HG02884 (cell line): ENCODE measurements at regions not wholly inside any gene's neighbourhood (a gene's known extent, or its start where the extent isn't known, plus 50 kb on each side); places are given as distances from the start of the nearest gene placed in this dataset.
A peak's percentile ranks its signal among the peaks of the same experiment; 100 is the strongest.

ENCODE experiments used
- ATAC-seq: cut with Tn5 transposase; IDR thresholded peaks from one replicate; pipeline ENCODE4 v1.9.1; 2021; ENCODE audit warnings: mild to moderate bottlenecking, moderate library complexity; ENCODE audit not compliant: unreplicated experiment

DNA sequence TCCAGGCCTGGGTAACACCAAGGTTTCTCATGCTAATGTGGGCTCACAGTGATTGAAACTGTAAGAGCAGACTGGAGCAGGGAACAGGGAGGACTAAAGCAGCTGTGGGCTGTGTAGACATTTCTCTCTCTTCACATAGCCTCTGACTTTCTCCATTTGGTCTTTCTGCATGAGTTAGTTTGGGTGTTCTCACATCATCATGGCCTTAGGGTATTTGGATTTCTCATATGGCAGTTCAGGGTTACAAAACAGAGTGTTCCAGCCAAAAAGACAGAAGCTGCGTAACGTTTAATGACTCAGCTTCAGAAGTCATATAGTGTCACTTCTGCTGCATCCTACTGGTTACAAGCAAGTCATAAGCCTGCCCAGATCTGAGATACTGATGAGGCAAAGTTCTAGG, 52.0 kb upstream of the OSBPL8 start:
- no peak for ATAC-seq

DNA sequence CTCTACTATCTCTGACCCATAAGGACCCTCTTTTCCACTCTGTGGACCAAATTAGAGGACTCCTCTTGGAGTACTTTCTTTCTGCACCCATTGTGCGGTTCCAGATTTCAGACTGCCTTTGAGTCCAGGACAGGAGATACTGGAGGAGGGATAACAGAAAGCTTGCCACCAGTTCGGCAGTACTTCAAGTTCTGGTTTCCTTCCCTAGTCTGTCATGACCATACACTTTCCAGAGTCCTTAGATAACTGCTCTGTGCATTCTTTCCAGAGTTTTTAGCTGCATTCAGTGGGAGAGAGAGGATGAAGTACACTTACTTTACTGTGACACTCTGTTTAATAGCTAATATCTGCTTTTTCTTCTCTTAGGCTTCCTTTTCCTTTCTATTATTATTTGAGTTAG, 54.8 kb upstream of the OSBPL8 start:
- ATAC-seq, result no peak

DNA sequence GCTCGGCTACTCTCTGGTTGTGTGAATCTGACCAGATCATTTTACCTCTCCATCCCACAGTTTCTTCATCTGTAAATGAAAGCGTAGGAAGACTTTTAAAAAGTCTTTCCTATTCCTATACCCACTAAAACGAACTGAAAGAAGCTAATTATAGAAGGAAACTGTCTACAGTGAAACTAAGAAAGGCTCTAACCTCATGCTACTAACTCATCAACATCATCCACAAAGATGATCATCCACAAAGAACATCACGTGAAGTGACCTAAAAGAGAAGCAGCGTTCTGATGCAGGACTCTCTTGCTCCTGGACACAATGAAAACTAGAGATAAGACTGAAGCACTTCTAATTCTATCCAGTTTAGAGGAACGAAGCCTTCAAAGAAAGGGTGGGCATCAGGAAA, 58.5 kb upstream of the OSBPL8 start:
- no peak for ATAC-seq

DNA sequence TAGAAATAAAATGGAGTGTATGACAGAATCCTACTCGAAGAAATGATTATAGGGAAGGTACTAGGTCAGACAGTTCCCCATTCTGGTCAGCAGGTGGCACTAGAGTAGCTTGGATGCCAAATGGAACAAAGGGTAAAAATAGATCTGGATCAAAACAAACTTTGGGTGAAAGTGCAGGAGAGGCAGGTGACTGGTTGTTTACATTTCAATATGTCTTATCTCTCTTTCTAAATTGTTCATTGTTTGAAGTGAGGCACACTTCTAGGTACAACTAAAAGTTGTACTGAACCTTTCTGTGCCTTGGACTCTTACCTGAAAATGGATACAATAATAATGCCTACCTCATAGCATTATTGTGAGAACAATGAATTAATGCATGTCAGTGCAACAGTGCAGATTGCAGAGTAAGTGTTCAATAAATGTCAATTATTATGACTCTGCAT, 62.0 kb upstream of the OSBPL8 start:
- ATAC-seq, result peak; percentile 76

DNA sequence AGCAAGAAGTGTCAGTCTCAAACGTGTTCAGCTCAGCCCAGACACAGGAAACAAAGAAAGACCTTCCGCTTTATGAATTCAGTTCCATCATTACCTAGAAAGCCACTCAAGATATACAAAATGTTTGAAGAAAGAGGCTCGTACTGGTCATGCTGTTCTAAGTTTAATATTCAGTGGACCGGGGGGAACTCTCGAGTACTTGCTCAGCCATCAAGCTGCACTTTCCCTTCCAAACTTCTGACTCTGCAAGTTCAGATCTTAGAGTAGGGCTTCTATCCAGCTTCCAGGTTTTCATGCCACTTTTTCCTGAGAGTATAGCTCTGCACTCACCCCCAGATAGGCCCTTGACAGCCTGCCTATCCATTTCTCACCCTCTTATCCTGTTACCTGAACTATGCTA, 62.8 kb upstream of the OSBPL8 start:
- no peak for ATAC-seq

DNA sequence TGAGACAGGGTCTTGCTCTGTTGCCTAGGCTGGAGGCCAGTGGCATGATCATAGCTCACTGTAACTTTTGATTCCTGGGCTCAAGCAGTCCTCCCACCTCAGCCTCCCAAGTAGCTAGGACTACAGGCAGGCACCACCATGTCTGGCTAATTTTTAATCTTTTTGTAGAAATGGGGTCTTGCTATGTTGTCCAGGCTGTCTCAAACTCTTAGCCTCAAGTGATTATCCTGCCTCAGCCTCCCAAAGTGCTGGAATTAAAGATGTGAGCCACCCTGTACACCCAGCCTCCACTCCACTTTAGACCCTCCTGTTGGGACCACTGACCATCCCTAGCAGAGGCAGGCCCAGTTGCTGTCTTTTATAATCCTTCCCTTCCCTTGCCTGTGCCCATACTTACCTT, 63.3 kb upstream of the OSBPL8 start:
- ATAC-seq, result no peak

DNA sequence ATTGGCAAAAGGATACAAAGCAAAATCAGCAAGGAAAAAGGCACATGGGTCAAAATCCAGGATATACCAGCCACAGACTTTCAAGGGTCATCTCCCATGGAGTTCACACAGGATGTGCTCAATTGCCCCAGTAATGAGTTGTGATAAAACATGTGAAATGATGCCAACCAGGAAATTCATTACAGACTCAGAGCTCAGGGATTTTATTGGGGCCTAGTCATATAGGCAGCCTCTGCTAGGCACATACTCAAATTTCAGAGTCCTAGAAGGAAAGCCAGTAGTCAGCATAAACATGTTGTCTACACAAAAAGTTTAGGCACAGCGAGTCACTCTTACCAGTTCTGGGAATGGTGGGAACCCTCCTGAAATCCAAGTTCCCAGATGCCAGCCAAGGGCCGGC, 64.4 kb upstream of the OSBPL8 start:
- ATAC-seq, result no peak

DNA sequence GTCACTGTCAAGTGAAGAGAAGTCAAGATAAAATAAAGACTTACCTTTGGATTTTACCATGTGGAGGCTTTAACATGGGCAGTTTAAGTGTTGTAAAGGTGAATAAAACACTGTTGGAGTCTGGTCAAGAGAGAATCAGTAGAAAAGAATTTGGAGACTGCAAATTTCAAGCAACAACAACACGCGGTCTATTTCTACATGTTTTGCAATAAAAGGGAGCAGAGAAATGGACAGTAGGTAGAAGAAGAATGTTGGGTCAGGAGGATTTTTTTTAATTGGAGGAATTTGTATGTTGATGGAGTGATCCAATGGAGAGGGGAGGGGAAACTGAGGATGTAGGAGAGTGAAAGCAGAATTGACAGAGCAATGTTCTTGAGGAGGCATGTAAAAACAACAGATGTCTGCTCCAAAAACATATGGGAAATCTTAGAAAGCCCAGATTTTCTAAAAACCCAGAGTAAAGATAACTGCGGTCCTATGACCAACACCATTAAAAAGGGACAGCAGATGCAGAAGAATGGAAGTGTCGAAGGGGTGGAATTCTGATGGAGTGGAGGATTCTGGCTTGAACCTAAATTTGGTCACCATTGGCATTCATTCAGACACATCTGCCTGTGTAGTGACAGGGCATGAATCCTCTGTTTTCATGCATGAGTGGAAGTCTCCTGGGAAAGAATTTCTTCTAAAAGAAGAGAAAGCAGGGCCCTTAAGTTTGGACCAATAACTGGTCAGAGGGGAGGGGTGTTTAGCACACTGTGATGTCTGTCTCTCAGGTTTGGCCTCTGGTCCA, 68.0 kb upstream of the OSBPL8 start:
- ATAC-seq, result no peak

DNA sequence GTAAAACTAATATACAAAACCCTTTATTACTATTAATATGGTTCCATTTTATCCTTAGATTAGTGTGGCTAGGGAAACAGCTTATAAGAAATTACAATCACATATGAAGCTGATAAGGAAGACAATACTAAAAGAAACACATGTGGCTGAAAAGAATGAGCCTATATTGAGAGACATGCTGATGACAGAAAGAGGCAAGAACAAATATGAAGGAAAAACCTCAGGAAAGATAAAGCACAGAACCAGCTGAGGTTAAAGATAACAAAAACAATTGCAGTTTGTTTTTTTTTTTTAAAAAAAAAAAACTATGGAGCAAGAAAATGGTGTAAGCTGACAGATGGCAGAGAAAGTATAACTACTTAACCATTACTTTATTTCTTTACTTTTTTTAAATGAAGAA, 69.2 kb upstream of the OSBPL8 start:
- no peak for ATAC-seq

GRCh38 chr12:76631741-76632140, 72.2 kb upstream of the OSBPL8 start:
- ATAC-seq, result no peak

- no peak for ATAC-seq
Measured at GRCh38 chr12:76633415-76633814, 73.8 kb upstream of the OSBPL8 start.

GRCh38 chr12:76634133-76634532, 74.6 kb upstream of the OSBPL8 start:
- ATAC-seq, result no peak

DNA sequence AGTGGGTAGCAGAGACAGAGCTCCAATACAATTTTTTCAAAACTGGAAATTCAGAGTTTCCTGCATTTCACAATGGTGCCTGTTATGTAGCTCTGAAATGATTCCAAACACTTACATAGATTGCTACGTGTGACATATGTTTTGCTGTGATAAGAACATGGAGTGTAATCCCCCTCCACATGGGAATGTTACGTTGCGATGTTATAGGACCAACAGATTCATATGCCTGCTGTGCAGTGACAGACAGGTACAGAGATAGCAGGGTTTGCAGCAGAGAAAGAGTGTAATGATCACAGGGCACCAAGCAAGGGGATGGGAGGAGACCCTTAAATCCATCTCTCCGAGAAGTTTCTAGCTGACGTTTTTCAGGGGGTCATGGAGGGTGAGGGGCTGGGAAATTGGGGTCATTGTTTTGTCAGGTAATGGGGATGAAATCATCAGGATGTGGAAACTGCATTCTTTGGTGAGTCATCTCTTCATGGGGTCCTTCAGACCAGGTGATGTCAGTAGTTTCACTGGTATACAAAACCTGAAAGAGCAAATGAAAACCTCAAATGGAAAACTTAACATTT, 76.6 kb upstream of the OSBPL8 start:
- no peak for ATAC-seq

GRCh38 chr12:76637807-76638206, 78.2 kb upstream of the OSBPL8 start:
- ATAC-seq, result no peak

- no peak for ATAC-seq
Measured at GRCh38 chr12:76639646-76640045, 80.1 kb upstream of the OSBPL8 start.

DNA sequence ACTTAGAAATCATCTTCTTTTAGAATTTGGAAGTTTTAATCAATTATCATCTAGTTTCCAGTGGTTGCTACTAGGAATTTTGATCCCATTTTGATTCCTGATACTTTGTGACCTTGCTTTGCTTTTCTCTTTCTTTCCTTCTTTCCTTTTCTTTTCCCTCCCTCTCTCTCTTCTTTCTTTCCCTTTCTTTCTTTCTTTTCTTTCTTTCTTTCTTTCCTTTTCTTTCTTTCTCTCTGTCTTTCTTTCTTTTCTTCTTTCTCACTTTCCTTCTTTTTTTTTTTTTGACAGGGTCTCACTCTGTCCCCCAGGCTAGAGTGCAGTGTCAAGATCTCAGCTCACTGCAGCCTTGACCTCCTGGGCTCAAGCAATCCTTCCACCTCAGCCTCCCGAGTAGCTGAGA, 81.5 kb upstream of the OSBPL8 start:
- ATAC-seq, result no peak

GRCh38 chr12:76641961-76642360, 82.4 kb upstream of the OSBPL8 start:
- no peak for ATAC-seq

GRCh38 chr12:76643438-76643837, 83.9 kb upstream of the OSBPL8 start:
- no peak for ATAC-seq

DNA sequence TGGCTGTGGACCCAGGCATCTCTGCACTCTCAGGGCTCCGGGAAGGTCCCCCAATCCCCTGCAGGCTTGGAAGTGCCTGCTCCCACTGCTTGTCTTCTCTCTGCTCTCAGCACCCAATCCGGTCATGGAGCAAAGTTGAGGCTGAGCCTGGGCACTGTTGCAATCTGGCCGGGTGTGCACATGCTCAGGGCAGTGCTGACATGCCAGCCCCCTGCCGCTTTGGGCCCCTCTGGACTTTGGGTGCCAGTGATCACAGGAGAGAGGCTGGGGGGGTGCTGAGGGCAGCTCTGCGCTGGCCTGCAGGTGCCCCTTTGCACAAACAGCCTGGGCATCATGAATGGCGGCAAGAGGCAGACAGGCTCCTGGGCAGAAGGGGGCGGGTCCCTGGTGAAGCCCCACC, 85.4 kb upstream of the OSBPL8 start:
- no peak for ATAC-seq

DNA sequence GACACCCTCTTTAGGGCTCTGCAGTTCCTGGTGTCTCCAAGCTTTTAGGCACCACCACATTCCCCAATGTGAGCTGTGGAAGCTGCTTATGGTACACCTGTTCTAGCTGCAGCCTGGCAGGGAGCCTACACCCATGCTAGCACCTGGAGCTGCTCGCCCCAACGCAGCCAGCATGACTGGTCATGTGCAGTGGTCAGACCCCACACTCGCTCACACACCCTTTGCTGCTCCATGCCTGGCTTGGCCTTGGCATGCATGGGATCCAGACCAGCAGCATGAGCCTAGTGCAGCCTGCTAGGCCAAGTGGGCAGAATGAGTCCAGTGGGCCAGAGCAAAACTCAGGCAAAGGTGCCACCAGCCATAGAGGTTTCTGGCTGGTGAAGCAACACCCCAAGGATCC, 86.4 kb upstream of the OSBPL8 start:
- no peak for ATAC-seq

- ATAC-seq, result no peak
Measured at GRCh38 chr12:76646366-76646765, 86.8 kb upstream of the OSBPL8 start.

DNA sequence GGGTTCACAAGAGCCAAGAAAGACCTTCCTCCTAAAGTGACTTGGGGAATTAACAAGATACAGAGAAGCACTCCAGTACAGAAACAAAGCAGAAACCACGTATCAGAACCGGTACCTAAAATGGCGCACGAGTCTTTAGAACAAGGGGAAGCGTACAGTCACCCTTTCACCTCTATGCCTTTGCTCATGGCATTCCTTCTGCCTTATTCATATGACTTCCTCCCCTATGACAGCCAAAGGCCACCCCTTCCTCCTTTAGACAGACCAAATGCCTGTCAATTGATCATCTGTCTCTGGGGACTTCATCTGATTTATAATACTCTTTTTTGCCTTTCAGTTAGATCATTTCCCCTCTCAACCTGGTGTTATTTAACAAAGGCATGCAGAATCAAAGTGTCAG, 89.5 kb upstream of the OSBPL8 start:
- no peak for ATAC-seq

GRCh38 chr12:76652402-76652801, 92.8 kb upstream of the OSBPL8 start:
- ATAC-seq, result no peak
